HEK293 (cell line): ENCODE measurements at regions not wholly inside any gene's neighbourhood (a gene's known extent, or its start where the extent isn't known, plus 50 kb on each side); places are given as distances from the start of the nearest gene placed in this dataset.

Source experiments
- CTCF ChIA-PET: fragments of 350-600 bp; formaldehyde crosslinking; extraction: SDS; loops from one replicate; lab custom pipeline; 2021; ENCODE audit warnings: antibody characterized with exemption; lab: Yijun Ruan, JAX
- POLR2A ChIA-PET: fragments of 300-600 bp; formaldehyde crosslinking; extraction: SDS; loops from one replicate; lab custom pipeline; 2020; ENCODE audit warnings: antibody characterized with exemption, inconsistent platforms; lab: Yijun Ruan, JAX
- H3K27ac ChIP-seq: fragments of 200-500 bp; sonication (Bioruptor generic); 2 replicates; pipeline ENCODE4 v1.5.1; 2014; ENCODE audit warnings: low read depth, low read length, control low read depth, inconsistent platforms; ENCODE audit errors: extremely low read depth
- H3K36me3 ChIP-seq, 2 experiments: fragments of 200-500 bp in 1 of 2; sonication (Bioruptor generic) in 1 of 2; 1 replicate in 1 of 2; 2 replicates in 1 of 2; pipeline ENCODE4 v1.5.1; 2014 to 2017; ENCODE audit warnings: inconsistent platforms in 2 of 2, low read length in 2 of 2; ENCODE audit not compliant: control insufficient read depth in 2 of 2, insufficient read depth in 1 of 2
- H3K4me1 ChIP-seq: fragments of 200-500 bp; sonication (Bioruptor generic); 2 replicates; pipeline ENCODE4 v1.5.1; 2014; ENCODE audit warnings: mild to moderate bottlenecking, low read length, inconsistent platforms; ENCODE audit not compliant: control insufficient read depth, insufficient read depth
- H3K4me3 ChIP-seq: 2 replicates; pipeline ENCODE4 v1.5.1; 2011; ENCODE audit warnings: low read depth, mild to moderate bottlenecking, control low read depth, low read length, moderate library complexity
- H3K9me3 ChIP-seq: fragments of 200-500 bp; sonication (Bioruptor generic); 2 replicates; pipeline ENCODE4 v1.5.1; 2014; ENCODE audit warnings: low read depth, low read length, inconsistent platforms; ENCODE audit not compliant: control insufficient read depth, insufficient read depth
- HIC1 ChIP-seq: fragments of 450-650 bp; formaldehyde crosslinking; IDR thresholded peaks from 2 replicates; pipeline ENCODE4 v1.5.1; 2016; ENCODE audit warnings: missing biosample characterization, missing genetic modification characterization
- INSM2 ChIP-seq: fragments of 450-650 bp; formaldehyde crosslinking; IDR thresholded peaks from 2 replicates; pipeline ENCODE4 v1.5.1; 2016; ENCODE audit warnings: missing biosample characterization, missing genetic modification characterization
- PRDM6 ChIP-seq: fragments of 450-650 bp; formaldehyde crosslinking; IDR thresholded peaks from 2 replicates; pipeline ENCODE4 v1.5.1; 2017; ENCODE audit warnings: missing biosample characterization, missing genetic modification characterization
- SALL2 ChIP-seq: fragments of 450-650 bp; formaldehyde crosslinking; IDR thresholded peaks from 2 replicates; pipeline ENCODE4 v1.5.0; 2017; ENCODE audit warnings: missing biosample characterization, mild to moderate bottlenecking, missing genetic modification characterization, borderline replicate concordance
- SCRT2 ChIP-seq: fragments of 450-650 bp; formaldehyde crosslinking; IDR thresholded peaks from 2 replicates; pipeline ENCODE4 v1.5.1; 2016; ENCODE audit warnings: missing biosample characterization, missing genetic modification characterization
- ZNF335 ChIP-seq: fragments of 450-650 bp; formaldehyde crosslinking; conservative IDR thresholded peaks from 2 replicates; pipeline ENCODE4 v1.5.1; 2016; ENCODE audit warnings: missing biosample characterization, missing genetic modification characterization
- ZNF514 ChIP-seq: fragments of 450-650 bp; formaldehyde crosslinking; IDR thresholded peaks from 2 replicates; pipeline ENCODE4 v1.5.1; 2016; ENCODE audit warnings: missing biosample characterization, missing genetic modification characterization
- ZNF629 ChIP-seq: fragments of 450-650 bp; formaldehyde crosslinking; IDR thresholded peaks from 2 replicates; pipeline ENCODE4 v1.5.1; 2017; ENCODE audit warnings: missing biosample characterization, missing genetic modification characterization
- ZNF664 ChIP-seq: fragments of 450-650 bp; formaldehyde crosslinking; IDR thresholded peaks from 2 replicates; pipeline ENCODE4 v1.5.1; 2016; ENCODE audit warnings: missing biosample characterization, missing genetic modification characterization
- ZNF76 ChIP-seq: fragments of 450-650 bp; formaldehyde crosslinking; IDR thresholded peaks from 2 replicates; pipeline ENCODE4; 2016; ENCODE audit warnings: low read depth, missing biosample characterization, missing genetic modification characterization, borderline replicate concordance
- ZNF768 ChIP-seq: fragments of 450-650 bp; formaldehyde crosslinking; IDR thresholded peaks from 2 replicates; pipeline ENCODE4 v1.5.1; 2018; ENCODE audit warnings: missing biosample characterization, mild to moderate bottlenecking, missing genetic modification characterization
- TF ChIP-seq, protein P1 (sequence below): fragments of 450-650 bp; formaldehyde crosslinking; IDR thresholded peaks from 2 replicates; pipeline ENCODE4 v1.5.1; 2016; ENCODE audit warnings: missing biosample characterization, missing genetic modification characterization
- TF ChIP-seq, protein P2 (sequence below): fragments of 450-650 bp; formaldehyde crosslinking; IDR thresholded peaks from 2 replicates; pipeline ENCODE4 v1.5.1; 2017; ENCODE audit warnings: missing biosample characterization, missing genetic modification characterization

- ChIA-PET CTCF (no interaction called here), POLR2A (no interaction called here)
- no peak for TF ChIP-seq ZNF768 (tag by site-specific recombination)
- no peak for TF ChIP-seq ZNF664 (tag by site-specific recombination)
- no peaks in the 10 kb centered on the region for H3K4me1 ChIP-seq
- H3K4me3 ChIP-seq = no peak overlapping the region
- H3K36me3 ChIP-seq = no peaks in the 10 kb centered on the region
- no peaks in the 10 kb centered on the region for H3K9me3 ChIP-seq
- no peak overlapping the region for H3K27ac ChIP-seq
These were observed 862.7 kb downstream of the NCAM2 start for GRCh38 chr21:21860888-21861287.

DNA sequence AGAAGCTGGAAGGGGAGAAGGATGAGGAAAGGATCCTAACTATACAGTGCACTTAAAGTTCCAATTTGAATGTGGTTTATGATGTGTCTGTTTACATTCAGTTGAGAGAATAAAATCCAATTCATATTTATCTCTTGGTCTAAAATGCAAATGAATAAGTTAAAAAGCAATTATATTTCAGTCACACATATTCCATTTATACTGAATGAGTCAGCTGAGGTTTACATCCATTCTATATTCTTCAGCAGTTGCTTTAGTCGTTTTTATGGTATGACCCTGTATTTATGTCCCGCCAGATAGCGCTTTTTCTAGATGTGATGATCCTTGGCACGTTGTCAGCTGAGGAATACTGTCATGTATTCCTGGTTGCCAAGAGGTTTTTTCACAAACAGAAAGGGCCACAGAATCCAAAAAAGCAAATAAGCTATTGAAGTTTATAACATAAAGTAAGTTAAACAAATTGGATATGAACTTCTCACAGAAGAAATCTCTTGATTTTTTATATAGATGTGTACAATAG is 866.2 kb downstream of the NCAM2 start:
- Histone ChIP-seq H3K9me3 (no peaks in the 10 kb centered on the region; the same call in 1 of the 2 replicates), H3K36me3 (no peaks in the 10 kb centered on the region), H3K4me3 (no peak overlapping the region), H3K4me1 (no peaks in the 10 kb centered on the region), H3K27ac (no peak overlapping the region)
- ChIA-PET CTCF (interaction anchor here (0.5 kb wide), 1 partner anchor 814 kb away, joined by 3 read pairs; no protein-coding TSS in a partner anchor), POLR2A (no interaction called here)
- no peak for TF ChIP-seq ZNF335

DNA sequence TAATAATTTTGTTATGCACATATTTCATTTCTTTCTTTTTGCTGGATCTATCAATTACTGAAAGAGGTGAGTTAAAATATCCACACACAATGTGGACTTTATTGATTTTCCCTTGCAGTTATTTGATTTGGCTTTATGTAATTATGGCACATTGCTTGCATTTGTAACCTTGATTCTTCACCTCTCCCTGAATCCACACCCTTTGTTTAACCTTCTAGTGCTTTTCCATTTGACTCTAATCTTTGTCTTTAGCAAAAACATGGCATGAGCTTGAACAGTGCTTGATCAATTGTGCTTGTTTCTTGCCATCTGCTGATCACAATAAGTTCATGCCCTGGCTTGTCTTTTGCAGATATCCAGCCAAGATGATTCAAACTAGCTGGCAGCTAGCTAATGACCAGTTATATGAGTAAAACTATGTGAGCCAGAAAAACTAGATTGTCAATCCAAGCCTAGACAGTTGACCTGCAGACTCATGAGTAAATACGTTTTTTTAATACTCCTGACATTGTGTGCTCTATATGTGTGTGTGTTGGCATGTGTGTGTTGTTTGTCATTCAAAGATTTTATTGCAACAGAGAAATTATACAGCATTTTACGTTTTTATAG is 899.2 kb downstream of the NCAM2 start:
- Histone ChIP-seq H3K4me3 (no peak overlapping the region), H3K27ac (no peak overlapping the region), H3K4me1 (no peaks in the 10 kb centered on the region), H3K9me3 (no peaks in the 10 kb centered on the region), H3K36me3 (no peaks in the 10 kb centered on the region)
- ChIA-PET CTCF (no interaction called here), POLR2A (no interaction called here)
- TF ChIP-seq, protein P1, sequence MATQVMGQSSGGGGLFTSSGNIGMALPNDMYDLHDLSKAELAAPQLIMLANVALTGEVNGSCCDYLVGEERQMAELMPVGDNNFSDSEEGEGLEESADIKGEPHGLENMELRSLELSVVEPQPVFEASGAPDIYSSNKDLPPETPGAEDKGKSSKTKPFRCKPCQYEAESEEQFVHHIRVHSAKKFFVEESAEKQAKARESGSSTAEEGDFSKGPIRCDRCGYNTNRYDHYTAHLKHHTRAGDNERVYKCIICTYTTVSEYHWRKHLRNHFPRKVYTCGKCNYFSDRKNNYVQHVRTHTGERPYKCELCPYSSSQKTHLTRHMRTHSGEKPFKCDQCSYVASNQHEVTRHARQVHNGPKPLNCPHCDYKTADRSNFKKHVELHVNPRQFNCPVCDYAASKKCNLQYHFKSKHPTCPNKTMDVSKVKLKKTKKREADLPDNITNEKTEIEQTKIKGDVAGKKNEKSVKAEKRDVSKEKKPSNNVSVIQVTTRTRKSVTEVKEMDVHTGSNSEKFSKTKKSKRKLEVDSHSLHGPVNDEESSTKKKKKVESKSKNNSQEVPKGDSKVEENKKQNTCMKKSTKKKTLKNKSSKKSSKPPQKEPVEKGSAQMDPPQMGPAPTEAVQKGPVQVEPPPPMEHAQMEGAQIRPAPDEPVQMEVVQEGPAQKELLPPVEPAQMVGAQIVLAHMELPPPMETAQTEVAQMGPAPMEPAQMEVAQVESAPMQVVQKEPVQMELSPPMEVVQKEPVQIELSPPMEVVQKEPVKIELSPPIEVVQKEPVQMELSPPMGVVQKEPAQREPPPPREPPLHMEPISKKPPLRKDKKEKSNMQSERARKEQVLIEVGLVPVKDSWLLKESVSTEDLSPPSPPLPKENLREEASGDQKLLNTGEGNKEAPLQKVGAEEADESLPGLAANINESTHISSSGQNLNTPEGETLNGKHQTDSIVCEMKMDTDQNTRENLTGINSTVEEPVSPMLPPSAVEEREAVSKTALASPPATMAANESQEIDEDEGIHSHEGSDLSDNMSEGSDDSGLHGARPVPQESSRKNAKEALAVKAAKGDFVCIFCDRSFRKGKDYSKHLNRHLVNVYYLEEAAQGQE (tag by site-specific recombination) = no peak
- TF ChIP-seq ZNF514 (tag by site-specific recombination) = no peak
- no peak for TF ChIP-seq INSM2 (tag by site-specific recombination)
- TF ChIP-seq SALL2 (tag by site-specific recombination) = no peak
- no peak for TF ChIP-seq PRDM6 (tag by site-specific recombination)
- TF ChIP-seq, protein P2, sequence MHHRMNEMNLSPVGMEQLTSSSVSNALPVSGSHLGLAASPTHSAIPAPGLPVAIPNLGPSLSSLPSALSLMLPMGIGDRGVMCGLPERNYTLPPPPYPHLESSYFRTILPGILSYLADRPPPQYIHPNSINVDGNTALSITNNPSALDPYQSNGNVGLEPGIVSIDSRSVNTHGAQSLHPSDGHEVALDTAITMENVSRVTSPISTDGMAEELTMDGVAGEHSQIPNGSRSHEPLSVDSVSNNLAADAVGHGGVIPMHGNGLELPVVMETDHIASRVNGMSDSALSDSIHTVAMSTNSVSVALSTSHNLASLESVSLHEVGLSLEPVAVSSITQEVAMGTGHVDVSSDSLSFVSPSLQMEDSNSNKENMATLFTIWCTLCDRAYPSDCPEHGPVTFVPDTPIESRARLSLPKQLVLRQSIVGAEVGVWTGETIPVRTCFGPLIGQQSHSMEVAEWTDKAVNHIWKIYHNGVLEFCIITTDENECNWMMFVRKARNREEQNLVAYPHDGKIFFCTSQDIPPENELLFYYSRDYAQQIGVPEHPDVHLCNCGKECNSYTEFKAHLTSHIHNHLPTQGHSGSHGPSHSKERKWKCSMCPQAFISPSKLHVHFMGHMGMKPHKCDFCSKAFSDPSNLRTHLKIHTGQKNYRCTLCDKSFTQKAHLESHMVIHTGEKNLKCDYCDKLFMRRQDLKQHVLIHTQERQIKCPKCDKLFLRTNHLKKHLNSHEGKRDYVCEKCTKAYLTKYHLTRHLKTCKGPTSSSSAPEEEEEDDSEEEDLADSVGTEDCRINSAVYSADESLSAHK = no peak
- TF ChIP-seq ZNF629 (tag by site-specific recombination) = no peak
- no peak for TF ChIP-seq SCRT2 (tag by site-specific recombination)
- TF ChIP-seq HIC1 = no peak
- TF ChIP-seq ZNF76 (tag by site-specific recombination) = no peak
